ENCODE measurements at regions not wholly inside any gene's neighbourhood (a gene's known extent, or its start where the extent isn't known, plus 50 kb on each side); places are given as distances from the start of the nearest gene placed in this dataset.

DNA sequence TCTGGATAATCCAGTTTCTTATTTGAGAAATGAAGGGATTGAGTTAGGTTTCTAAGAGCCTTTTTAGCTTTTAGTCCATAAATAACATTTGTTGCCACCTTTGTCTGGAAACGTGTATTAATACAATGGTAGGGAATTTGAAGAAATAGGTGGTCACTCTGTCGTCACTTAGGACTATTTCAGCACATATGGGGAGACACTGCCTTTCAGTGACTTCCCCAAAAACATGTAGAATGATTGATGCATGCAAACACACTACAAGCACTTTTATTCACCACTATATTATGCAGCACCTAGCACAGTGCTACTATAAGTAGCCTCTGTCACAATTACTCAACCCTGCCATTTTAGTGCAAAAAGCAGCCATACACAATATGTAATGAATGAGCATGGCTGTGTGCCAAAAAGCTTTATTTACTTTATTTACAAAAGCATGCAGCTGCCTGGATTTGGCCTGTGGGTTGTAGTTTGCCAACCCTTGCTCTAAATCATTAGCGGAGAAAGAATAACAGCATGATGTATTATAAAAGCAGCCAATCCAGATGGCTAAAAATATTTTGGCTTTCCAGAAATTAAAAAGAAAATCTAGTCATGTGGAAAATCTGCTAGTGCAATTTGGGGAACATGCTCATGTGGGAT is 154.2 kb upstream of the HMHB1 start:
- TF ChIP-seq, protein P1, sequence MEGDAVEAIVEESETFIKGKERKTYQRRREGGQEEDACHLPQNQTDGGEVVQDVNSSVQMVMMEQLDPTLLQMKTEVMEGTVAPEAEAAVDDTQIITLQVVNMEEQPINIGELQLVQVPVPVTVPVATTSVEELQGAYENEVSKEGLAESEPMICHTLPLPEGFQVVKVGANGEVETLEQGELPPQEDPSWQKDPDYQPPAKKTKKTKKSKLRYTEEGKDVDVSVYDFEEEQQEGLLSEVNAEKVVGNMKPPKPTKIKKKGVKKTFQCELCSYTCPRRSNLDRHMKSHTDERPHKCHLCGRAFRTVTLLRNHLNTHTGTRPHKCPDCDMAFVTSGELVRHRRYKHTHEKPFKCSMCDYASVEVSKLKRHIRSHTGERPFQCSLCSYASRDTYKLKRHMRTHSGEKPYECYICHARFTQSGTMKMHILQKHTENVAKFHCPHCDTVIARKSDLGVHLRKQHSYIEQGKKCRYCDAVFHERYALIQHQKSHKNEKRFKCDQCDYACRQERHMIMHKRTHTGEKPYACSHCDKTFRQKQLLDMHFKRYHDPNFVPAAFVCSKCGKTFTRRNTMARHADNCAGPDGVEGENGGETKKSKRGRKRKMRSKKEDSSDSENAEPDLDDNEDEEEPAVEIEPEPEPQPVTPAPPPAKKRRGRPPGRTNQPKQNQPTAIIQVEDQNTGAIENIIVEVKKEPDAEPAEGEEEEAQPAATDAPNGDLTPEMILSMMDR (IDR thresholded peaks at IDR 0.05): no peak
- TF ChIP-seq POLR2AphosphoS5 (IDR thresholded peaks at IDR 0.05) (no peak), EP300 (IDR thresholded peaks at IDR 0.05) (no peak)
